ENCODE measurements at regions not wholly inside any gene's neighbourhood (a gene's known extent, or its start where the extent isn't known, plus 50 kb on each side); places are given as distances from the start of the nearest gene placed in this dataset.

GRCh38 chr6:71107911-71108420 lies 151.1 kb upstream of the B3GAT2 start (continued):
- TF ChIP-seq SP7 (tag by site-specific recombination; IDR thresholded peaks at IDR 0.05) = peak; percentile 96
- TF ChIP-seq ZNF324 (tag by site-specific recombination; IDR thresholded peaks at IDR 0.05) = no peak
- TF ChIP-seq ZNF561 (tag by site-specific recombination; IDR thresholded peaks at IDR 0.05; ENCODE audit: borderline replicate concordance) = 0 out of 2 replicates have a peak, but pooled peaks have one; percentile 39
- TF ChIP-seq ZNF311 (tag by site-specific recombination; IDR thresholded peaks at IDR 0.05; ENCODE audit: borderline replicate concordance) = no peak
- peak; percentile 89 for TF ChIP-seq ZNF600 (tag by site-specific recombination; IDR thresholded peaks at IDR 0.05)
- TF ChIP-seq ZFP69B (tag by site-specific recombination; IDR thresholded peaks at IDR 0.05) = no peak
- TF ChIP-seq, protein P1, sequence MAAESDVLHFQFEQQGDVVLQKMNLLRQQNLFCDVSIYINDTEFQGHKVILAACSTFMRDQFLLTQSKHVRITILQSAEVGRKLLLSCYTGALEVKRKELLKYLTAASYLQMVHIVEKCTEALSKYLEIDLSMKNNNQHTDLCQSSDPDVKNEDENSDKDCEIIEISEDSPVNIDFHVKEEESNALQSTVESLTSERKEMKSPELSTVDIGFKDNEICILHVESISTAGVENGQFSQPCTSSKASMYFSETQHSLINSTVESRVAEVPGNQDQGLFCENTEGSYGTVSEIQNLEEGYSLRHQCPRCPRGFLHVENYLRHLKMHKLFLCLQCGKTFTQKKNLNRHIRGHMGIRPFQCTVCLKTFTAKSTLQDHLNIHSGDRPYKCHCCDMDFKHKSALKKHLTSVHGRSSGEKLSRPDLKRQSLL (tag by site-specific recombination; IDR thresholded peaks at IDR 0.05) = peak; percentile 88
- no peak for TF ChIP-seq ZNF423 (tag by site-specific recombination; IDR thresholded peaks at IDR 0.05)
- no peak for TF ChIP-seq SALL2 (tag by site-specific recombination; IDR thresholded peaks at IDR 0.05; ENCODE audit: borderline replicate concordance)
- TF ChIP-seq, protein P2, sequence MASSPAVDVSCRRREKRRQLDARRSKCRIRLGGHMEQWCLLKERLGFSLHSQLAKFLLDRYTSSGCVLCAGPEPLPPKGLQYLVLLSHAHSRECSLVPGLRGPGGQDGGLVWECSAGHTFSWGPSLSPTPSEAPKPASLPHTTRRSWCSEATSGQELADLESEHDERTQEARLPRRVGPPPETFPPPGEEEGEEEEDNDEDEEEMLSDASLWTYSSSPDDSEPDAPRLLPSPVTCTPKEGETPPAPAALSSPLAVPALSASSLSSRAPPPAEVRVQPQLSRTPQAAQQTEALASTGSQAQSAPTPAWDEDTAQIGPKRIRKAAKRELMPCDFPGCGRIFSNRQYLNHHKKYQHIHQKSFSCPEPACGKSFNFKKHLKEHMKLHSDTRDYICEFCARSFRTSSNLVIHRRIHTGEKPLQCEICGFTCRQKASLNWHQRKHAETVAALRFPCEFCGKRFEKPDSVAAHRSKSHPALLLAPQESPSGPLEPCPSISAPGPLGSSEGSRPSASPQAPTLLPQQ (tag by site-specific recombination; IDR thresholded peaks at IDR 0.05) = no peak
- no peak for TF ChIP-seq ZNF544 (tag by site-specific recombination; IDR thresholded peaks at IDR 0.05)
- TF ChIP-seq ZNF621 (tag by site-specific recombination; IDR thresholded peaks at IDR 0.05) = no peak
- peak; percentile 63; the same call in 1 of the 2 replicates for TF ChIP-seq IKZF3 (tag by site-specific recombination; IDR thresholded peaks at IDR 0.05)
- TF ChIP-seq MYNN (tag by site-specific recombination; IDR thresholded peaks at IDR 0.05; ENCODE audit: borderline replicate concordance) = no peak
- TF ChIP-seq, protein P3, sequence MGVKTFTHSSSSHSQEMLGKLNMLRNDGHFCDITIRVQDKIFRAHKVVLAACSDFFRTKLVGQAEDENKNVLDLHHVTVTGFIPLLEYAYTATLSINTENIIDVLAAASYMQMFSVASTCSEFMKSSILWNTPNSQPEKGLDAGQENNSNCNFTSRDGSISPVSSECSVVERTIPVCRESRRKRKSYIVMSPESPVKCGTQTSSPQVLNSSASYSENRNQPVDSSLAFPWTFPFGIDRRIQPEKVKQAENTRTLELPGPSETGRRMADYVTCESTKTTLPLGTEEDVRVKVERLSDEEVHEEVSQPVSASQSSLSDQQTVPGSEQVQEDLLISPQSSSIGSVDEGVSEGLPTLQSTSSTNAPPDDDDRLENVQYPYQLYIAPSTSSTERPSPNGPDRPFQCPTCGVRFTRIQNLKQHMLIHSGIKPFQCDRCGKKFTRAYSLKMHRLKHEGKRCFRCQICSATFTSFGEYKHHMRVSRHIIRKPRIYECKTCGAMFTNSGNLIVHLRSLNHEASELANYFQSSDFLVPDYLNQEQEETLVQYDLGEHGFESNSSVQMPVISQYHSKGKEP (tag by site-specific recombination; IDR thresholded peaks at IDR 0.05) = peak; percentile 31; the same call in 1 of the 2 replicates
- TF ChIP-seq ZNF521 (tag by site-specific recombination; IDR thresholded peaks at IDR 0.05) = no peak
- no peak for TF ChIP-seq GLI2 (tag by site-specific recombination; IDR thresholded peaks at IDR 0.05; ENCODE audit: borderline replicate concordance, low read depth)
- no peak for TF ChIP-seq ZNF626 (tag by site-specific recombination; IDR thresholded peaks at IDR 0.05)
- TF ChIP-seq TRIM28 (IDR thresholded peaks at IDR 0.05; ENCODE audit: borderline replicate concordance, low read length) = peak; percentile 92
- TF ChIP-seq ZNF514 (tag by site-specific recombination; IDR thresholded peaks at IDR 0.05) = no peak
- peak; percentile 89 for TF ChIP-seq OSR2 (tag by site-specific recombination; IDR thresholded peaks at IDR 0.05)
- TF ChIP-seq ZNF433 (tag by site-specific recombination; IDR thresholded peaks at IDR 0.05; ENCODE audit: low read depth) = no peak
- TF ChIP-seq GFI1B (tag by site-specific recombination; IDR thresholded peaks at IDR 0.05) = no peak
- TF ChIP-seq KLF8 (tag by site-specific recombination; IDR thresholded peaks at IDR 0.05) = 0 out of 2 replicates have a peak, but pooled peaks have one; percentile 37
- TF ChIP-seq SP2 (tag by site-specific recombination; IDR thresholded peaks at IDR 0.05) = 0 out of 2 replicates have a peak, but pooled peaks have one; percentile 7
- TF ChIP-seq ATF2 (tag by site-specific recombination; IDR thresholded peaks at IDR 0.05; ENCODE audit: low read depth) = no peak
- TF ChIP-seq PRDM1 (tag by site-specific recombination; IDR thresholded peaks at IDR 0.05) = peak; percentile 94
- TF ChIP-seq ZNF18 (tag by site-specific recombination; IDR thresholded peaks at IDR 0.05) = peak; percentile 34; the same call in 1 of the 2 replicates
- no peak for TF ChIP-seq ZNF23 (tag by site-specific recombination; IDR thresholded peaks at IDR 0.05; ENCODE audit: borderline replicate concordance)
- no peak for TF ChIP-seq KLF7 (tag by site-specific recombination; IDR thresholded peaks at IDR 0.05; ENCODE audit: borderline replicate concordance)
- TF ChIP-seq ZNF654 (tag by site-specific recombination; IDR thresholded peaks at IDR 0.05; ENCODE audit: low read depth) = no peak

Measured in HEK293 (cell line).